Transverse colon (tissue), 4 donors: ENCODE measurements at regions not wholly inside any gene's neighbourhood (a gene's known extent, or its start where the extent isn't known, plus 50 kb on each side); places are given as distances from the start of the nearest gene placed in this dataset.

Experiments used
- EP300 ChIP-seq: sonication (generic); formaldehyde crosslinking; IDR thresholded peaks from one replicate; pipeline ENCODE4 v1.6.1; 2017; ENCODE audit warnings: antibody characterized with exemption, low read depth
- POLR2A ChIP-seq: fragments of 450-650 bp; IDR thresholded peaks from one replicate; pipeline ENCODE4 v1.6.1; 2016; ENCODE audit warnings: antibody characterized with exemption, mild to moderate bottlenecking, moderate library complexity
- POLR2AphosphoS5 ChIP-seq, 3 donors: sonication (generic); formaldehyde crosslinking; IDR thresholded peaks; one replicate each; pipeline ENCODE4 v1.6.1; 2016; ENCODE audit warnings: antibody characterized with exemption in 3 of 3
- TF ChIP-seq, protein P1 (sequence below), 5 experiments: fragments of 200-600 bp in 3 of 5; fragments of 450-650 bp in 2 of 5; sonication (generic) in 3 of 5; IDR thresholded peaks; 1 replicate in 2 of 5; 2 replicates in 3 of 5; pipeline ENCODE4 v1.5.1; 2016 to 2017; ENCODE audit warnings: antibody characterized with exemption in 5 of 5, inconsistent platforms in 3 of 5, mild to moderate bottlenecking in 2 of 5, moderate library complexity in 1 of 5

DNA sequence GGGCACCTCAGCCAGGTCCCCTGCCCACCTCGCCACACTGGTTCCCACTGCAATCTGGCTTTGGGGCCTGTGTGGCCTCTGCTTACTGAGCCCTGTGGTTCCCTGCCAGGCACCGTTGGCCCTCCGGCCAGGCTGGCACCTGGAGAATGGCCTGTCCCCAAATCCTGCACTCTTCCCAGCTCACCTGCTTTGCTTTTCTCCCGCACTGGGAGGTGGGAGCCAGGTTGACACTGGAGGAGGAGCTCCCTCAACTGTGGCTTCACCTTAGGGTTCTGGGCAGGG, 97.0 kb downstream of the SCGB2B2 start:
- TF ChIP-seq, protein P1, sequence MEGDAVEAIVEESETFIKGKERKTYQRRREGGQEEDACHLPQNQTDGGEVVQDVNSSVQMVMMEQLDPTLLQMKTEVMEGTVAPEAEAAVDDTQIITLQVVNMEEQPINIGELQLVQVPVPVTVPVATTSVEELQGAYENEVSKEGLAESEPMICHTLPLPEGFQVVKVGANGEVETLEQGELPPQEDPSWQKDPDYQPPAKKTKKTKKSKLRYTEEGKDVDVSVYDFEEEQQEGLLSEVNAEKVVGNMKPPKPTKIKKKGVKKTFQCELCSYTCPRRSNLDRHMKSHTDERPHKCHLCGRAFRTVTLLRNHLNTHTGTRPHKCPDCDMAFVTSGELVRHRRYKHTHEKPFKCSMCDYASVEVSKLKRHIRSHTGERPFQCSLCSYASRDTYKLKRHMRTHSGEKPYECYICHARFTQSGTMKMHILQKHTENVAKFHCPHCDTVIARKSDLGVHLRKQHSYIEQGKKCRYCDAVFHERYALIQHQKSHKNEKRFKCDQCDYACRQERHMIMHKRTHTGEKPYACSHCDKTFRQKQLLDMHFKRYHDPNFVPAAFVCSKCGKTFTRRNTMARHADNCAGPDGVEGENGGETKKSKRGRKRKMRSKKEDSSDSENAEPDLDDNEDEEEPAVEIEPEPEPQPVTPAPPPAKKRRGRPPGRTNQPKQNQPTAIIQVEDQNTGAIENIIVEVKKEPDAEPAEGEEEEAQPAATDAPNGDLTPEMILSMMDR (IDR thresholded peaks at IDR 0.05), result no peak
- TF ChIP-seq POLR2A (no peak), POLR2AphosphoS5 (IDR thresholded peaks at IDR 0.05) (no peak), EP300 (no peak)
